Activated CD4-positive, CD25-positive, alpha-beta regulatory T cell treated with anti-CD3 and anti-CD28 coated beads, Interleukin-2, amount 50 U/mL, for 72 hours (primary cell): ENCODE measurements at regions not wholly inside any gene's neighbourhood (a gene's known extent, or its start where the extent isn't known, plus 50 kb on each side); places are given as distances from the start of the nearest gene placed in this dataset.

Experiments
- DNase-seq: peaks from one replicate; pipeline ENCODE4 v3.0.0; 2021

GRCh38 chr1:173405281-173405680 lies 71.9 kb upstream of the PRDX6 start:
- DNase-seq: no peak

- DNase-seq: no peak
Measured at GRCh38 chr1:173405834-173406233, 71.3 kb upstream of the PRDX6 start.

- no peak for DNase-seq
Measured at GRCh38 chr1:173406783-173407230, 70.3 kb upstream of the PRDX6 start.

GRCh38 chr1:173407846-173408245 lies 69.3 kb upstream of the PRDX6 start:
- DNase-seq: no peak

- no peak for DNase-seq
Measured at GRCh38 chr1:173408886-173409285, 68.2 kb upstream of the PRDX6 start.

- DNase-seq: no peak
Measured at GRCh38 chr1:173409613-173410012, 67.5 kb upstream of the PRDX6 start.

- no peak for DNase-seq
Measured at GRCh38 chr1:173410133-173410793, 66.9 kb upstream of the PRDX6 start.

GRCh38 chr1:173410794-173411236 lies 66.3 kb upstream of the PRDX6 start:
- no peak for DNase-seq

- no peak for DNase-seq
Measured at GRCh38 chr1:173411835-173412742, 65.0 kb upstream of the PRDX6 start.

- no peak for DNase-seq
Measured at GRCh38 chr1:173413271-173413707, 63.8 kb upstream of the PRDX6 start.

- DNase-seq: no peak
Measured at GRCh38 chr1:173414136-173414535, 63.0 kb upstream of the PRDX6 start.

GRCh38 chr1:173414539-173415226 lies 62.5 kb upstream of the PRDX6 start:
- no peak for DNase-seq

GRCh38 chr1:173415490-173415889 lies 61.6 kb upstream of the PRDX6 start:
- DNase-seq: no peak

- DNase-seq: no peak
Measured at GRCh38 chr1:173415905-173416450, 61.2 kb upstream of the PRDX6 start.

- DNase-seq: no peak
Measured at GRCh38 chr1:173417563-173417962, 59.6 kb upstream of the PRDX6 start.

GRCh38 chr1:173418107-173418985 lies 58.8 kb upstream of the PRDX6 start:
- no peak for DNase-seq

GRCh38 chr1:173420330-173420806 lies 56.8 kb upstream of the PRDX6 start:
- peak; percentile 57 for DNase-seq

GRCh38 chr1:173421286-173421685 lies 55.8 kb upstream of the PRDX6 start:
- DNase-seq: no peak

GRCh38 chr1:173421789-173422188 lies 55.3 kb upstream of the PRDX6 start:
- DNase-seq: no peak

- DNase-seq: no peak
Measured at GRCh38 chr1:173422456-173422976, 54.6 kb upstream of the PRDX6 start.

GRCh38 chr1:173423291-173423690 lies 53.8 kb upstream of the PRDX6 start:
- DNase-seq: no peak

- DNase-seq: no peak
Measured at GRCh38 chr1:173424143-173424542, 53.0 kb upstream of the PRDX6 start.
